ENCODE measurements at regions not wholly inside any gene's neighbourhood (a gene's known extent, or its start where the extent isn't known, plus 50 kb on each side); places are given as distances from the start of the nearest gene placed in this dataset.

DNA sequence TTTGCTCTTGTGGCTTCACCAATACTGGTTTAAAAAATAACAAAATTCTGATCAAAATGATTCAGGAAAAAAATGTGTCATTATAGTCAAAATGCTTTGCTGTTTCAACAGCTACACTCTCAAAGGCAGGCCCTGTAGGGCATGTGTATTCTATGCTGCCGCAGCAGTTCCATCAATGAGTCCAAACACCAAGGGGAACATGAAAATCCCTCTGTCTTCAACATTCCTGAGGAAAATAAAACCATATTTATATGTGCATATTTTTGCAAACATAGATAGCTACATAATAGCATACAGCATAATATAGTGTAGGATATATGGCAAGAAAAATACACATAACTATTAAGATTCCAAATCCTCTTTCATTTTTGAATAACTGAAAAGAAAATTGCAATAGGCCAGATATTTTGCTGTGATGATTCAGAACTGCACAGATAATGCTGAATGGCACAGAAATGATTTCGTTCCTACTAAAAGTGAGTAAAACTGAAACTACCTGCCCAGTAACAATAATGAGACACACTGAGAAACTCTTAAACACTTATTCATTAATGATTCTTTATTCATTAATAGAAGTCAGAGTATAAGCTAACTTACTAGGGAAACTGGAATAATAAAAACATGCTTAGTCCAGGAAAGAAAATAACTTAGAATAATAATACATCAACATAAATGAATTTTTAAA is 343.8 kb downstream of the SUCLG1 start:
- ATAC-seq (peak; percentile 83), FAIRE-seq (no peak), DNase-seq (ENCODE audit: low read depth, low spot score) (no peak)
- H3K4me1 ChIP-seq (ENCODE audit: control insufficient read depth, insufficient read depth, low read length), result no peaks in the 10 kb centered on the region
- ChIA-PET POLR2A (no interaction called here), CTCF (interaction anchor here (1.1 kb wide), 1 partner anchor 486 kb away, joined by 3 read pairs; no protein-coding TSS in a partner anchor), SMC1A (ENCODE audit: uncharacterized antibody, unreplicated experiment) (no interaction called here), RAD21 (ENCODE audit: unreplicated experiment) (no interaction called here)
- H3K4me2 ChIP-seq (ENCODE audit: control insufficient read depth, insufficient read depth), result no peak overlapping the region
- H3K4me3 ChIP-seq, result no peak overlapping the region
- intact Hi-C loops (cut with micrococcal nuclease; ENCODE audit: unreplicated experiment), result no loop called here
- H3K36me3 ChIP-seq (ENCODE audit: control insufficient read depth in 2 of 2, insufficient read depth in 2 of 2, low read length in 1 of 2), result no peaks in the 10 kb centered on the region
- H2AFZ ChIP-seq (ENCODE audit: control insufficient read depth, low read depth, low read length), result no peak overlapping the region
- no peak overlapping the region for H3K27ac ChIP-seq (ENCODE audit: control insufficient read depth, insufficient read depth)
- in situ Hi-C loops (cut with MboI), result no loop called here
- H3K27me3 ChIP-seq (replicated peaks in 1 of 2; ENCODE audit: control insufficient read depth in 2 of 2, insufficient read depth in 2 of 2, low read length in 1 of 2), result no peaks in the 10 kb centered on the region
- H3K9me3 ChIP-seq (replicated peaks; ENCODE audit: control insufficient read depth, insufficient read depth, low read length), result no peaks in the 10 kb centered on the region
- no peaks in the 10 kb centered on the region for H4K20me1 ChIP-seq (ENCODE audit: control insufficient read depth, insufficient read depth)
- WGBS (ENCODE audit: insufficient coverage, insufficient replicate concordance, low lambda C conversion rate, missing lambda C conversion rate), result 43% methylated on average over 2 of the region's 2 CpGs
- no TSS peak for BruUV-seq (replicated peaks)
- TF ChIP-seq MTA2 (IDR thresholded peaks at IDR 0.05; ENCODE audit: low read depth) (0 out of 2 replicates have a peak, but pooled peaks have one; percentile 20), FOXK2 (IDR thresholded peaks at IDR 0.05) (no peak), BRCA1 (IDR thresholded peaks at IDR 0.05; ENCODE audit: low read depth, low read length) (no peak), ZNF274 (IDR thresholded peaks at IDR 0.05; ENCODE audit: insufficient read depth, insufficient read length) (no peak), JUNB (IDR thresholded peaks at IDR 0.05) (peak; percentile 21; the same call in 1 of the 2 replicates), IRF4 (IDR thresholded peaks at IDR 0.05; ENCODE audit: low read depth, low read length) (no peak), SMAD5 (IDR thresholded peaks at IDR 0.05; ENCODE audit: low read depth) (no peak), CHD2 (IDR thresholded peaks at IDR 0.05; ENCODE audit: borderline replicate concordance, low read depth, low read length) (no peak), NFYA (IDR thresholded peaks at IDR 0.05; ENCODE audit: borderline replicate concordance, low read depth, low read length) (no peak), YBX1 (IDR thresholded peaks at IDR 0.05) (no peak), SREBF1 (IDR thresholded peaks at IDR 0.05; ENCODE audit: low read length) (no peak)
- TF ChIP-seq, protein P1, sequence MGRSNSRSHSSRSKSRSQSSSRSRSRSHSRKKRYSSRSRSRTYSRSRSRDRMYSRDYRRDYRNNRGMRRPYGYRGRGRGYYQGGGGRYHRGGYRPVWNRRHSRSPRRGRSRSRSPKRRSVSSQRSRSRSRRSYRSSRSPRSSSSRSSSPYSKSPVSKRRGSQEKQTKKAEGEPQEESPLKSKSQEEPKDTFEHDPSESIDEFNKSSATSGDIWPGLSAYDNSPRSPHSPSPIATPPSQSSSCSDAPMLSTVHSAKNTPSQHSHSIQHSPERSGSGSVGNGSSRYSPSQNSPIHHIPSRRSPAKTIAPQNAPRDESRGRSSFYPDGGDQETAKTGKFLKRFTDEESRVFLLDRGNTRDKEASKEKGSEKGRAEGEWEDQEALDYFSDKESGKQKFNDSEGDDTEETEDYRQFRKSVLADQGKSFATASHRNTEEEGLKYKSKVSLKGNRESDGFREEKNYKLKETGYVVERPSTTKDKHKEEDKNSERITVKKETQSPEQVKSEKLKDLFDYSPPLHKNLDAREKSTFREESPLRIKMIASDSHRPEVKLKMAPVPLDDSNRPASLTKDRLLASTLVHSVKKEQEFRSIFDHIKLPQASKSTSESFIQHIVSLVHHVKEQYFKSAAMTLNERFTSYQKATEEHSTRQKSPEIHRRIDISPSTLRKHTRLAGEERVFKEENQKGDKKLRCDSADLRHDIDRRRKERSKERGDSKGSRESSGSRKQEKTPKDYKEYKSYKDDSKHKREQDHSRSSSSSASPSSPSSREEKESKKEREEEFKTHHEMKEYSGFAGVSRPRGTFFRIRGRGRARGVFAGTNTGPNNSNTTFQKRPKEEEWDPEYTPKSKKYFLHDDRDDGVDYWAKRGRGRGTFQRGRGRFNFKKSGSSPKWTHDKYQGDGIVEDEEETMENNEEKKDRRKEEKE (IDR thresholded peaks at IDR 0.05), result no peak
- TF ChIP-seq, protein P2, sequence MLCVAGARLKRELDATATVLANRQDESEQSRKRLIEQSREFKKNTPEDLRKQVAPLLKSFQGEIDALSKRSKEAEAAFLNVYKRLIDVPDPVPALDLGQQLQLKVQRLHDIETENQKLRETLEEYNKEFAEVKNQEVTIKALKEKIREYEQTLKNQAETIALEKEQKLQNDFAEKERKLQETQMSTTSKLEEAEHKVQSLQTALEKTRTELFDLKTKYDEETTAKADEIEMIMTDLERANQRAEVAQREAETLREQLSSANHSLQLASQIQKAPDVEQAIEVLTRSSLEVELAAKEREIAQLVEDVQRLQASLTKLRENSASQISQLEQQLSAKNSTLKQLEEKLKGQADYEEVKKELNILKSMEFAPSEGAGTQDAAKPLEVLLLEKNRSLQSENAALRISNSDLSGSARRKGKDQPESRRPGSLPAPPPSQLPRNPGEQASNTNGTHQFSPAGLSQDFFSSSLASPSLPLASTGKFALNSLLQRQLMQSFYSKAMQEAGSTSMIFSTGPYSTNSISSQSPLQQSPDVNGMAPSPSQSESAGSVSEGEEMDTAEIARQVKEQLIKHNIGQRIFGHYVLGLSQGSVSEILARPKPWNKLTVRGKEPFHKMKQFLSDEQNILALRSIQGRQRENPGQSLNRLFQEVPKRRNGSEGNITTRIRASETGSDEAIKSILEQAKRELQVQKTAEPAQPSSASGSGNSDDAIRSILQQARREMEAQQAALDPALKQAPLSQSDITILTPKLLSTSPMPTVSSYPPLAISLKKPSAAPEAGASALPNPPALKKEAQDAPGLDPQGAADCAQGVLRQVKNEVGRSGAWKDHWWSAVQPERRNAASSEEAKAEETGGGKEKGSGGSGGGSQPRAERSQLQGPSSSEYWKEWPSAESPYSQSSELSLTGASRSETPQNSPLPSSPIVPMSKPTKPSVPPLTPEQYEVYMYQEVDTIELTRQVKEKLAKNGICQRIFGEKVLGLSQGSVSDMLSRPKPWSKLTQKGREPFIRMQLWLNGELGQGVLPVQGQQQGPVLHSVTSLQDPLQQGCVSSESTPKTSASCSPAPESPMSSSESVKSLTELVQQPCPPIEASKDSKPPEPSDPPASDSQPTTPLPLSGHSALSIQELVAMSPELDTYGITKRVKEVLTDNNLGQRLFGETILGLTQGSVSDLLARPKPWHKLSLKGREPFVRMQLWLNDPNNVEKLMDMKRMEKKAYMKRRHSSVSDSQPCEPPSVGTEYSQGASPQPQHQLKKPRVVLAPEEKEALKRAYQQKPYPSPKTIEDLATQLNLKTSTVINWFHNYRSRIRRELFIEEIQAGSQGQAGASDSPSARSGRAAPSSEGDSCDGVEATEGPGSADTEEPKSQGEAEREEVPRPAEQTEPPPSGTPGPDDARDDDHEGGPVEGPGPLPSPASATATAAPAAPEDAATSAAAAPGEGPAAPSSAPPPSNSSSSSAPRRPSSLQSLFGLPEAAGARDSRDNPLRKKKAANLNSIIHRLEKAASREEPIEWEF (IDR thresholded peaks at IDR 0.05; ENCODE audit: insufficient replicate concordance, low read depth, low read length), result no peak
- TF ChIP-seq, protein P3, sequence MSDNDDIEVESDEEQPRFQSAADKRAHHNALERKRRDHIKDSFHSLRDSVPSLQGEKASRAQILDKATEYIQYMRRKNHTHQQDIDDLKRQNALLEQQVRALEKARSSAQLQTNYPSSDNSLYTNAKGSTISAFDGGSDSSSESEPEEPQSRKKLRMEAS (IDR thresholded peaks at IDR 0.05; ENCODE audit: low read depth, low read length), result no peak
- H3K79me2 ChIP-seq (ENCODE audit: control insufficient read depth, insufficient read depth, low read length), result no peaks in the 10 kb centered on the region
- H3K9ac ChIP-seq (ENCODE audit: control insufficient read depth, insufficient read depth, low read length), result no peak overlapping the region
